Uterus (tissue), 3 donors: ENCODE measurements at regions not wholly inside any gene's neighbourhood (a gene's known extent, or its start where the extent isn't known, plus 50 kb on each side); places are given as distances from the start of the nearest gene placed in this dataset.

Experiments used
- DNase-seq, 2 donors: peaks; one replicate each; pipeline ENCODE4 v3.0.0-alpha.2; 2019 to 2020
- H3K27ac ChIP-seq, 2 donors: fragments of 200-600 bp; sonication (generic); 1 replicate in 1 of 2; 2 replicates in 1 of 2; pipeline ENCODE4 v1.5.1; 2016 to 2018
- H3K27me3 ChIP-seq, 2 donors: fragments of 200-600 bp; sonication (generic); one replicate each; pipeline ENCODE4 v1.5.1; 2018 to 2019; ENCODE audit warnings: control low read depth in 1 of 2
- H3K36me3 ChIP-seq, 2 donors: fragments of 200-600 bp; sonication (generic); one replicate each; pipeline ENCODE4 v1.5.1; 2019; ENCODE audit warnings: control low read depth in 1 of 2
- H3K4me1 ChIP-seq, 2 donors: fragments of 200-600 bp; sonication (generic); one replicate each; pipeline ENCODE4 v1.5.1; 2018 to 2019; ENCODE audit warnings: control low read depth in 1 of 2
- H3K4me3 ChIP-seq, 2 donors: fragments of 200-600 bp; sonication (generic); 1 replicate in 1 of 2; 2 replicates in 1 of 2; pipeline ENCODE4 v1.5.1; 2018 to 2019; ENCODE audit warnings: mild to moderate bottlenecking in 1 of 2
- H3K9me3 ChIP-seq, 2 donors: fragments of 200-600 bp; sonication (generic); one replicate each; pipeline ENCODE4 v1.5.1; 2019; ENCODE audit warnings: control low read depth in 1 of 2
- POLR2A ChIP-seq, 2 donors: fragments of 450-650 bp; IDR thresholded peaks; one replicate each; pipeline ENCODE4 v1.6.1; 2016; ENCODE audit warnings: antibody characterized with exemption in 2 of 2, mild to moderate bottlenecking in 1 of 2, moderate library complexity in 1 of 2
- intact Hi-C: fragments of 100-400 bp; cut with DNase I; formaldehyde crosslinking; loops from one replicate; pipeline ENCODE4 v1.15.1; 2023; ENCODE audit warnings: low total_unique reads
- TF ChIP-seq, protein P1 (sequence below), 4 experiments: fragments of 200-600 bp in 2 of 4; fragments of 450-650 bp in 2 of 4; sonication (generic) in 2 of 4; IDR thresholded peaks; one replicate each; pipeline ENCODE4 v1.5.1; 2016 to 2019; ENCODE audit warnings: antibody characterized with exemption in 4 of 4, mild to moderate bottlenecking in 2 of 4, moderate library complexity in 1 of 4
- donor health status: DM: yes; HTN: yes; CAD: no.

DNA sequence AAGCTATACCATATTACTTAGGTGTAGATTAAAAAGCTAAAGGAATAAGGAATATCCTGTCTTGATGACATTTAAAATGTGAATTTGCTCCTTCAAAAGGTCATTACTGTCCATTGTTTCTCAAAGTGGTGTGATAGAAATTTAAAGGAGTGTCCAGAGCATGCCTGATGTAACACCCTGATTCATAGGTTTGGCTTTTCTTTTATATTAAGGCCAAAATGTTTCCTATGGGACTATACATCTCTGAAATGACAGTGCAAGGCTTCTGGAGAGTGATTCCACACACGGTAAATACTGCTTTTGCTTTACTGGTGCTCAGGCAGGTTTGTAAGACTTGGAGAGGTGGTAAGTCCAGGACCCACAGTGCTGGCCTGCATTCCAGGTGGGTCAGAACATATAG is 289.9 kb downstream of the RFC3 start:
- TF ChIP-seq, protein P1, sequence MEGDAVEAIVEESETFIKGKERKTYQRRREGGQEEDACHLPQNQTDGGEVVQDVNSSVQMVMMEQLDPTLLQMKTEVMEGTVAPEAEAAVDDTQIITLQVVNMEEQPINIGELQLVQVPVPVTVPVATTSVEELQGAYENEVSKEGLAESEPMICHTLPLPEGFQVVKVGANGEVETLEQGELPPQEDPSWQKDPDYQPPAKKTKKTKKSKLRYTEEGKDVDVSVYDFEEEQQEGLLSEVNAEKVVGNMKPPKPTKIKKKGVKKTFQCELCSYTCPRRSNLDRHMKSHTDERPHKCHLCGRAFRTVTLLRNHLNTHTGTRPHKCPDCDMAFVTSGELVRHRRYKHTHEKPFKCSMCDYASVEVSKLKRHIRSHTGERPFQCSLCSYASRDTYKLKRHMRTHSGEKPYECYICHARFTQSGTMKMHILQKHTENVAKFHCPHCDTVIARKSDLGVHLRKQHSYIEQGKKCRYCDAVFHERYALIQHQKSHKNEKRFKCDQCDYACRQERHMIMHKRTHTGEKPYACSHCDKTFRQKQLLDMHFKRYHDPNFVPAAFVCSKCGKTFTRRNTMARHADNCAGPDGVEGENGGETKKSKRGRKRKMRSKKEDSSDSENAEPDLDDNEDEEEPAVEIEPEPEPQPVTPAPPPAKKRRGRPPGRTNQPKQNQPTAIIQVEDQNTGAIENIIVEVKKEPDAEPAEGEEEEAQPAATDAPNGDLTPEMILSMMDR (IDR thresholded peaks at IDR 0.05), result no peak
- TF ChIP-seq POLR2A (IDR thresholded peaks at IDR 0.05), result no peak
- Histone ChIP-seq H3K9me3 (no peaks in the 10 kb centered on the region), H3K4me1 (no peaks in the 10 kb centered on the region), H3K4me3 (no peak overlapping the region), H3K27me3 (no peaks in the 10 kb centered on the region), H3K36me3 (no peaks in the 10 kb centered on the region), H3K27ac (no peak overlapping the region)
- DNase-seq, result no peak
- intact Hi-C loops, result no loop called here

GRCh38 chr13:34108410-34108809 is 290.5 kb downstream of the RFC3 start:
- H3K9me3 ChIP-seq, result no peaks in the 10 kb centered on the region
- H3K4me3 ChIP-seq, result no peak overlapping the region
- intact Hi-C loops, result no loop called here
- TF ChIP-seq, protein P1 (IDR thresholded peaks at IDR 0.05), result no peak
- no peak for TF ChIP-seq POLR2A (IDR thresholded peaks at IDR 0.05)
- no peaks in the 10 kb centered on the region for H3K4me1 ChIP-seq
- no peaks in the 10 kb centered on the region for H3K27me3 ChIP-seq
- DNase-seq, result no peak
- H3K27ac ChIP-seq, result no peak overlapping the region
- H3K36me3 ChIP-seq, result no peaks in the 10 kb centered on the region

- H3K9me3 ChIP-seq, result no peaks in the 10 kb centered on the region
- intact Hi-C loops, result no loop called here
- H3K27ac ChIP-seq, result no peak overlapping the region
- H3K4me1 ChIP-seq, result no peaks in the 10 kb centered on the region
- DNase-seq, result no peak
- no peaks in the 10 kb centered on the region for H3K27me3 ChIP-seq
- TF ChIP-seq, protein P1 (IDR thresholded peaks at IDR 0.05), result no peak
- no peak for TF ChIP-seq POLR2A (IDR thresholded peaks at IDR 0.05)
- no peak overlapping the region for H3K4me3 ChIP-seq
- H3K36me3 ChIP-seq, result no peaks in the 10 kb centered on the region
Observed at GRCh38 chr13:34114581-34114980, 296.6 kb downstream of the RFC3 start.

DNA sequence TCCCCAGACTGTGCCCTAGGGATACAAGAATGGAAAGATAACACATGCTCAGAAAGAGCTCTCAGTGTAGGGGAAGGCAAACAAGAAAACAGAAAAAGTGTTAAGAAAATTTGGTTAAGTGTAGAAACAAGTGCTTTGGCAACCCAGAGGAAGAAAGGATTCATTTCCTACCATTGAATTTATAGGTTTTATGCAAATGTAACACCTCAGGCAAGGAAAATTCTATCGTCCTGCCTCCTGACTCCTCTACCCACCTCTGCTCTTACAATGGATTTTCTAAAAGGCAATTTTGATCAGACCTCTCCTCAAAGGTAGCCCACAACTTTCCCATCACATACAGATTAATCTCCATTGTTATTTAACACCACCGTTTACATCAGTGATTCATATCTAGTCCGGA is 298.7 kb downstream of the RFC3 start:
- no peak for DNase-seq
- TF ChIP-seq, protein P1 (IDR thresholded peaks at IDR 0.05), result no peak
- TF ChIP-seq POLR2A (IDR thresholded peaks at IDR 0.05), result no peak
- Histone ChIP-seq H3K27ac (no peak overlapping the region), H3K36me3 (no peaks in the 10 kb centered on the region), H3K4me1 (no peaks in the 10 kb centered on the region), H3K4me3 (no peak overlapping the region), H3K27me3 (no peaks in the 10 kb centered on the region), H3K9me3 (no peaks in the 10 kb centered on the region)
- intact Hi-C loops, result no loop called here

GRCh38 chr13:34124666-34125306 is 306.8 kb downstream of the RFC3 start:
- H3K4me3 ChIP-seq, result no peak overlapping the region
- intact Hi-C loops, result no loop called here
- no peak overlapping the region for H3K27ac ChIP-seq
- no peaks in the 10 kb centered on the region for H3K36me3 ChIP-seq
- no peak for TF ChIP-seq POLR2A (IDR thresholded peaks at IDR 0.05)
- TF ChIP-seq, protein P1 (IDR thresholded peaks at IDR 0.05), result no peak
- no peaks in the 10 kb centered on the region for H3K27me3 ChIP-seq
- H3K4me1 ChIP-seq, result no peaks in the 10 kb centered on the region
- H3K9me3 ChIP-seq, result no peaks in the 10 kb centered on the region
- DNase-seq, result no peak
